Breast epithelium (tissue), 3 donors: ENCODE measurements at regions not wholly inside any gene's neighbourhood (a gene's known extent, or its start where the extent isn't known, plus 50 kb on each side); places are given as distances from the start of the nearest gene placed in this dataset.

Experiments
- POLR2AphosphoS5 ChIP-seq, 3 donors: sonication (generic); formaldehyde crosslinking; IDR thresholded peaks; one replicate each; pipeline ENCODE4 v1.6.1; 2017; ENCODE audit warnings: antibody characterized with exemption in 3 of 3
- TF ChIP-seq, protein P1 (sequence below), 3 donors: fragments of 450-650 bp; IDR thresholded peaks; one replicate each; pipeline ENCODE4 v1.5.1; 2016 to 2017; ENCODE audit warnings: antibody characterized with exemption in 3 of 3, mild to moderate bottlenecking in 3 of 3, moderate library complexity in 3 of 3

- TF ChIP-seq, protein P1, sequence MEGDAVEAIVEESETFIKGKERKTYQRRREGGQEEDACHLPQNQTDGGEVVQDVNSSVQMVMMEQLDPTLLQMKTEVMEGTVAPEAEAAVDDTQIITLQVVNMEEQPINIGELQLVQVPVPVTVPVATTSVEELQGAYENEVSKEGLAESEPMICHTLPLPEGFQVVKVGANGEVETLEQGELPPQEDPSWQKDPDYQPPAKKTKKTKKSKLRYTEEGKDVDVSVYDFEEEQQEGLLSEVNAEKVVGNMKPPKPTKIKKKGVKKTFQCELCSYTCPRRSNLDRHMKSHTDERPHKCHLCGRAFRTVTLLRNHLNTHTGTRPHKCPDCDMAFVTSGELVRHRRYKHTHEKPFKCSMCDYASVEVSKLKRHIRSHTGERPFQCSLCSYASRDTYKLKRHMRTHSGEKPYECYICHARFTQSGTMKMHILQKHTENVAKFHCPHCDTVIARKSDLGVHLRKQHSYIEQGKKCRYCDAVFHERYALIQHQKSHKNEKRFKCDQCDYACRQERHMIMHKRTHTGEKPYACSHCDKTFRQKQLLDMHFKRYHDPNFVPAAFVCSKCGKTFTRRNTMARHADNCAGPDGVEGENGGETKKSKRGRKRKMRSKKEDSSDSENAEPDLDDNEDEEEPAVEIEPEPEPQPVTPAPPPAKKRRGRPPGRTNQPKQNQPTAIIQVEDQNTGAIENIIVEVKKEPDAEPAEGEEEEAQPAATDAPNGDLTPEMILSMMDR (IDR thresholded peaks at IDR 0.05): no peak
- no peak for TF ChIP-seq POLR2AphosphoS5 (IDR thresholded peaks at IDR 0.05)
Measured at GRCh38 chr5:112668016-112668415, 69.7 kb upstream of the APC start.
